GM20431 (cell line): ENCODE measurements at regions not wholly inside any gene's neighbourhood (a gene's known extent, or its start where the extent isn't known, plus 50 kb on each side); places are given as distances from the start of the nearest gene placed in this dataset.
"Not testable (repeated sequence)": the region's sequence is repeated elsewhere in the genome, so short reads cannot be mapped to it uniquely, and the experiment has no call there.

Experiments used
- in situ Hi-C: fragments of 300-500 bp; cut with MseI, MboI; formaldehyde crosslinking; loops from one replicate; pipeline ENCODE4 v1.15.0; 2020; ENCODE audit warnings: low sequenced_read_pairs; ENCODE audit not compliant: unreplicated experiment

DNA sequence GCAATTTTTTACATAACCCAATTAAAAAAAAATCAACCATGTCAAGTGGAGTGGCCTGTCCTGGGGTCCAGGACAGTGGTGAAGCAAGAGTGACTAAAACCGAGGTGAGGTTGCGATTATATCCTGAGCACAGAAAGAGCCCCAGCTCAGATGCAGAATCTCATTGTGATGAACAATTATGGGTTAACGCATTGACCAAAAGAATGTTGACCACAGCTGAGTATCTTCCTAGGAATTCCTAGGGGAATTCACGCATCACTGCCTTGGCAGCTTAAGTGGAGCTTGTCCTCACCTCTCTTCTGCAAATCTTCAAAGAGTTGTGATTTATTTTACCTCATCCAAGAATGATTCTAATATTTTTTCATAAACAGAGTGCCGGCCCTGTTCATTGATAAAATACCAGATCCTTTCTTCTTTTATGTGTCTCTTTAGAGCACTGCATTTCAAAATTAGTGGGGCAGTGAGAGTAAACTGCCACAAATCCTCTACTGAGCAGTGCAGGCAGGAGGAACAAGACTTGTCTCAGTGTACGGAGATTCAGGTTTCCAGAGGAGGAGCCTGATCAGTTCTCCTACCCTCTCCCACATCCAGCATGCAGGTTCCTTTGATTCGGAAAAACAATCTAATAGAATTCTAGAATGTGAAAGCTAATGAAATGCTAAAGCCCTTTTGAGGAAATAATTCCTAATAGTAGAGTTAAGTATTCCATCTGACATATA is 60.1 kb upstream of the ZNF184 start:
- in situ Hi-C loops: no loop called here

DNA sequence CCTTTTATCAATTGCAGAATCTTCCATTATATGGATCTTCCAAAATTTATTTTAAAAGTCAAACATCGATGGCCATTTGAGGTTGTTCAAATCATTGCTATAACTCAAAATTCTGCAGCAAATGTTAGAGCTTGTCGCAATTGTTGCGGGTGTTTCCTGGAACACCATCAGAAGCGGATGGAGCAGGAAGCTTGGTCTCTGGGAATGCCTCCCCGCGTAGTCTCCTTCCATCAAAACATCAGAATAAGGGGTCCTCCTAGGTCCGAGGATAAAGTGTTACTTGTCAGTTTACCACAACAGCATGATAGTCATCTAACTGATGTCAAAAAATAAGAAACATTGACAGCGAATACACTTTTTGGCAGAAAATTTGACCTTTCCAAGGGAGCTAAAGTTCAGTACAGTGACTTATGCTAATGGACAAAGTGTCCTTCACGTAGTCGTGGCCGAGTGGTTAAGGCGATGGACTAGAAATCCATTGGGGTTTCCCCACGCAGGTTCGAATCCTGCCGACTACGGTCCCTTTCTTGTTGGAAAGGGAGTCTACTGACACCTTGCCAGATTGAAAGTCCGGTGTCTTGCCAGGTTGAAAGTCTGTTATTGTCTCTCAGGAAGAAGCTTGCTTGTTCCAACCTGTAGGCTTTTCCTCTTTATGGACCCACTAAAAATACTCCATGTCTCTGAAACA is 59.0 kb upstream of the ZNF184 start:
- in situ Hi-C loops: no loop called here

DNA sequence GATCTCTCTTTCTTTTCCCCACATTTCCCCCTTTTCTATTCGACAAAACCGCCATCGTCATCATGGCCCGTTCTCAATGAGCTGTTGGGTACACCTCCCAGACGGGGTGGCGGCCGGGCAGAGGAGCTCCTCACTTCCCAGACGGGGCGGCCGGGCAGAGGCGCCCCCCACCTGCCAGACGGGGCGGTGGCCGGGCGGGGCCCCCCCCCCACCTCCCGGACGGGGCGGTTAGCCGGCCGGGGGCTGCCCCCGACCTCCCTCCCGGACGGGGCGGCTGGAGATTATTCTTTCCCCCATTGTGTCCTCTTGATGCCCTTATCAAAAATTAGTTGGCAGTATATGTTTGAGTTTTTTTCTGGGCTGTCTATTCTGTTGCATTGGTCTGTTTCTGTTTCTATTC is 56.9 kb upstream of the ZNF184 start:
- in situ Hi-C loops: not testable (repeated sequence)

DNA sequence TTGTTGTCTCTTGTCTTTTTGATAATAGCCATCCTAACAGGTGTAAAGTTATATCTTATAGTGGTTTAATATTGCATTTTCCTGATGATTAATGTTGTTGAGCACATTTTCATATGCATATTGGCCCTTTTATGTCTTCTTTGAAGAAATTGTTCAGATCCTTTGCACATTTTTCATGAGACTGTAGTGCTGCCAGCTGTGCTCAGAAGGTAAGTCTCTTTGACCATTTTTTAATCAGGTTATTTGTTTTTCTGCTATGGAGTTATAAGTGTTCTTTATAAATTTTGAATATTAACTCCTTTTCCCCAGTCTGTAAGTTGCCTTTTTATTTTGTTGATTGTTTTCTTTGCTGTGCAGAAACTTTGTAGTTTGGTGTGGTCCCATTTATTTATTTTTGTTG is 55.8 kb upstream of the ZNF184 start:
- in situ Hi-C loops: no loop called here
